AG10803 (cell line): ENCODE measurements at regions not wholly inside any gene's neighbourhood (a gene's known extent, or its start where the extent isn't known, plus 50 kb on each side); places are given as distances from the start of the nearest gene placed in this dataset.

Source experiments
- DNase-seq: peaks from one replicate; pipeline ENCODE4 v3.0.0; 2010; ENCODE audit warnings: low read depth
- H3K4me3 ChIP-seq: 2 replicates; pipeline ENCODE4 v1.5.1; 2011; ENCODE audit warnings: mild to moderate bottlenecking, low read length, control low read depth
- TF ChIP-seq, protein P1 (sequence below): conservative IDR thresholded peaks from 2 replicates; pipeline ENCODE4 v1.5.1; 2011; ENCODE audit warnings: mild to moderate bottlenecking, low read length, control low read depth, inconsistent platforms

DNA sequence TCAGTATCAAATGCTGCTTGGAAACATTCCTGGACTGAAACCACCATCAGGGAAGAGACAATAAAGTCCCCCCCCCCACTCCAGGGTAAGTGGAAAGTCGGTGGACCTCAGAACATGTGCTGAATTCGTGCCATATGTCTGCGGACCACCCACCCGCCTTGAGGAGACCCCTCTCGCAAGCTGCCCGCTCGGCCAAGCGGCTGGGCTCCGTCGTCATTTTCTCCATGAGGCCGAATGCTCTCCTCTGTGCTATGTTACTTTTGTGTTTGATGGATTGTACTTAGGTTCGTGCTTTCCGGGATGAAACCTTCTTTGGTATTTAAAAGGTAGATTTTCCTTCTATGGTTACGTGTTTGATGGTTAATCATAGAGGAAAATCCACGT lies 136.2 kb upstream of the RTL1 start:
- TF ChIP-seq, protein P1, sequence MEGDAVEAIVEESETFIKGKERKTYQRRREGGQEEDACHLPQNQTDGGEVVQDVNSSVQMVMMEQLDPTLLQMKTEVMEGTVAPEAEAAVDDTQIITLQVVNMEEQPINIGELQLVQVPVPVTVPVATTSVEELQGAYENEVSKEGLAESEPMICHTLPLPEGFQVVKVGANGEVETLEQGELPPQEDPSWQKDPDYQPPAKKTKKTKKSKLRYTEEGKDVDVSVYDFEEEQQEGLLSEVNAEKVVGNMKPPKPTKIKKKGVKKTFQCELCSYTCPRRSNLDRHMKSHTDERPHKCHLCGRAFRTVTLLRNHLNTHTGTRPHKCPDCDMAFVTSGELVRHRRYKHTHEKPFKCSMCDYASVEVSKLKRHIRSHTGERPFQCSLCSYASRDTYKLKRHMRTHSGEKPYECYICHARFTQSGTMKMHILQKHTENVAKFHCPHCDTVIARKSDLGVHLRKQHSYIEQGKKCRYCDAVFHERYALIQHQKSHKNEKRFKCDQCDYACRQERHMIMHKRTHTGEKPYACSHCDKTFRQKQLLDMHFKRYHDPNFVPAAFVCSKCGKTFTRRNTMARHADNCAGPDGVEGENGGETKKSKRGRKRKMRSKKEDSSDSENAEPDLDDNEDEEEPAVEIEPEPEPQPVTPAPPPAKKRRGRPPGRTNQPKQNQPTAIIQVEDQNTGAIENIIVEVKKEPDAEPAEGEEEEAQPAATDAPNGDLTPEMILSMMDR = no peak
- no peak for DNase-seq
- H3K4me3 ChIP-seq = no peak overlapping the region

DNA sequence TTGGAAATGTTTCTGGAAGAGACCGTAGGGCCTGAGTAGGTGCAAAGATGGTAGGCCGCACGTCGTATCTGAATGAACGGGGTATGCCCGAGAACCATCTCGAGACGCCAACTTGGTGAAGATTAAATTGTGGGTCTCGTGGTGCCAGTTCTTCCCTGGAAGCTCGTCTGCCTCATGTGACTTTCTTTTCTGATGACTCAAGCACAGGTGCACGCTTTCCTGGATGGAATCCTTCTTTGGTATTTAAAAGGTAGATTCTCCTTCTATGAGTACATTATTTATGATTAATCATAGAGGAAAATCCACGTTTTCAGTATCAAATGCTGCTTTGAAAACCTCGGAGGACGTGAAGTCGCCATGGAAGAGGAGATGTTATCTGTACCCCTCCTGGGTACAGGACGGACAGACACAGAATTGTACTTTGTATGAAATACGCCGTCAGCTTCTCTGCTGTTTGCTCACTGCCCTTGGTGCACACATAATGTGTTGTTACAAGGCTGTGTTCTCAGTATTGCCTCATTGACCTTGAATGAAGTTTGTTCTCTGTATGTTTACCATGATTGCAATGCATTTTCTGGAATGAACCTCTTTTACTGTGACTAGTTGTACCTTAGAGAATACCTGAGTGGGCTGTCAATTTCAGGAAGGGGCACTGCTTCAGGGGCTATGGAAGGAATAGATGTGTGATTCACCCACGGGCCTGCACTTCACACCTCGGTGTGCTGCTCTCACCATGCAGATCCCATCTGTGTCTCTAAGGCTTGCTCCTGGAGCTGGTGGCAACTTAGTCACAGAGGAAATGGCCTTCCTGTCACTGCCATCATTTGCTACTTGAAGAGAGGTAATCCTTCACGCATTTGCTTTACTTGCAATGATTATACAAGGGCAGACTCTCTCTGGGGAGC lies 137.3 kb upstream of the RTL1 start:
- no peak for DNase-seq
- TF ChIP-seq, protein P1 = no peak
- no peak overlapping the region for H3K4me3 ChIP-seq

DNA sequence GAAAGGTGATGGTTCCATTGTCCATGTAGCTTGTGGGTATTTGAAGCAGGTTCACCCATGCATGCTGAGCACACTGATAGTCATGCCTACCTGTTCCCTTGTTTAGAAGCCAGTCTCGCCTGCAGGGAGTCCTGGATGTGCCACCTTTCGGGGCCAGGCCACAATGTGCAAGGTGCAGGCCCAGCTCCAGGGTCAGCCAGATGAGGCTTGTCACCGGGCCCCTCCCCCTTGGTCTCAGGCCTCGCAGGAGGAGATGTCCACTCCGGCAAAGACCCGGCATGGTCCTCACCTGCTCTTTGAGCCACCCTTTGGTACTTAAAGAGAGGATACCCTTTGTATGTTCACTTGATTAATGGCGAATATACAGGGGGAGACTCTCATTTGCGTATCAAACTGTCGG lies 140.4 kb upstream of the RTL1 start:
- no peak overlapping the region for H3K4me3 ChIP-seq
- DNase-seq = no peak
- TF ChIP-seq, protein P1 = no peak

DNA sequence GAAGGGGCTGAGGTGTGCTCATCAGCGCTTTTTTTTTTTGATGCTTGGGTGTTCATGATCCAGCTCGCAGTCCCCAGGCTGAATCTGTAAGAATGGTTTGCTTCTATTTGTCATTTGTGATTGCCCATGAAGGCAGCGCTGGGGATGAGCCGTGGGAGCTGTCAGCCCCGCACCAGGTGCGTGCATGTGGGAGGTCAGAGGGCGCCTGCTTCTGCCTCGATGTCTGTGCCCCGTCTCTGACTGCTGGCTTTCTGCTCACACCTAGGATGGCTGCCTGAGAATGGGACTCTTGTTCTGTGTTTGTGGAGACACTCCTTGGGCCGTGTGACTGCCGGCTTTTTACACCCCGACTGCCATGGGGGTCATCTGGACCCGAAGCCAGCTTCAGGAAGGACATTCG lies 141.2 kb upstream of the RTL1 start:
- no peak overlapping the region for H3K4me3 ChIP-seq
- DNase-seq = no peak
- TF ChIP-seq, protein P1 = no peak

DNA sequence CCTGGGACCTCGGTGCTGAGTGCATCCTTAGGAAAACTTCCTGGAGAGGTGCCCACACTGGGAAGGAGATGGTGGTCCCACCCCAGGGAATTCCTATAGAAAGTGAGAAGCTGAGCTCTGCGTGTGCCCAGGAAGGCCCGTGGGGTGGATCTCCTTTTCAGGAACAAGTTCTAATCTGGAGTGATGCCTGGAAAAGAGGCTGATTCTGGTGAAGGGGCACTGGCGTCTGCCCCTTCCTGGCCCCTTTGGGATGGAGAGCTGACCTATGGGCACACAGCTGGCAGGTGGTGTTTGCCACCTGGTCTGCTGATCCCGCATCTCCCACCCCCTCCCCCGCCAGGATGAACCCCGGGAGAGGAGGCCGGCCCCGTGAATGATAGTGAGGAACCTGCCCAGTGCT lies 142.0 kb upstream of the RTL1 start:
- no peak overlapping the region for H3K4me3 ChIP-seq
- TF ChIP-seq, protein P1 = no peak
- DNase-seq = no peak

DNA sequence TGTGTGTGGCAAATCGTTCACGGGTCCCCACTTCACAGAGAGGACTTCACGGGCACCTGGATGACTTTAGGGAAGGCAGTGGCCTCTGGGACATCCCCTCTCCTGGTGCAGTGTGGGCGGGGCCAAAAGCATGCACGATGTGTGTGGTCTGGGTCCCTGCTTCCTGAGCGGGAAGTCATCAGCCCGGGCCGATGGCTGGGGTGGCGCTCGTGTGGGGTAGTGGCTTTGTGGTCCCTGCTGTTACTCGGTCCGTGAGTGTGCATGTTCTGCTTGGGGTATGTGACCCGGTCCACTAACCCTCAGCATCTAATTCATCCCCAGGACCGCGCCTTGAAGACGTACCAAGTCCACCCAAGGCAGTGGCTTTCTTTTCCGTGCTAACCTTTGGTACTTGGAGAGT lies 142.5 kb upstream of the RTL1 start:
- TF ChIP-seq, protein P1 = no peak
- DNase-seq = no peak
- H3K4me3 ChIP-seq = no peak overlapping the region

DNA sequence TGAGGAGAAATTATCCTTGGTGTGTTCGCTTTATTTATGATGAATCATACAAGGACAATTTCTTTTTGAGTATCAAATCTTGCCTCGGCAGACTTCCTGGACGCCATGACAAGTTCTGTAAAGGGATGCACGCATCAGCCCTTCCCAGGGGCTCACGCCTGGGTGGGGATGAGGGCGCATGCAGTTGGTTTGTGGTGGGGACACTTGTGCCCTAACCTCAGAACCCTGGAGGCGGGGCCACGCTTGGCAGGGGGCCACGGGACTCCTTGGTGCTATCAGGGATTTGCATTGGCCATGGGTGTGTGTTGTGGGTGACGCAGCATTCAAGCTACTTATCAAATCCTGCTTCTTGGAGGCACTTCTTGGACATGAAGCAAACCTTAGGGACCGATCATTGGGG lies 143.8 kb upstream of the RTL1 start:
- TF ChIP-seq, protein P1 = no peak
- H3K4me3 ChIP-seq = no peak overlapping the region

More for the DNA sequence above, 143.8 kb upstream of the RTL1 start:
- DNase-seq = no peak
